ENCODE measurements at regions not wholly inside any gene's neighbourhood (a gene's known extent, or its start where the extent isn't known, plus 50 kb on each side); places are given as distances from the start of the nearest gene placed in this dataset.

GRCh38 chr17:6325051-6325450, 109.9 kb downstream of the AIPL1 start:
- DNase-seq (ENCODE audit: low spot score) = no peak

DNA sequence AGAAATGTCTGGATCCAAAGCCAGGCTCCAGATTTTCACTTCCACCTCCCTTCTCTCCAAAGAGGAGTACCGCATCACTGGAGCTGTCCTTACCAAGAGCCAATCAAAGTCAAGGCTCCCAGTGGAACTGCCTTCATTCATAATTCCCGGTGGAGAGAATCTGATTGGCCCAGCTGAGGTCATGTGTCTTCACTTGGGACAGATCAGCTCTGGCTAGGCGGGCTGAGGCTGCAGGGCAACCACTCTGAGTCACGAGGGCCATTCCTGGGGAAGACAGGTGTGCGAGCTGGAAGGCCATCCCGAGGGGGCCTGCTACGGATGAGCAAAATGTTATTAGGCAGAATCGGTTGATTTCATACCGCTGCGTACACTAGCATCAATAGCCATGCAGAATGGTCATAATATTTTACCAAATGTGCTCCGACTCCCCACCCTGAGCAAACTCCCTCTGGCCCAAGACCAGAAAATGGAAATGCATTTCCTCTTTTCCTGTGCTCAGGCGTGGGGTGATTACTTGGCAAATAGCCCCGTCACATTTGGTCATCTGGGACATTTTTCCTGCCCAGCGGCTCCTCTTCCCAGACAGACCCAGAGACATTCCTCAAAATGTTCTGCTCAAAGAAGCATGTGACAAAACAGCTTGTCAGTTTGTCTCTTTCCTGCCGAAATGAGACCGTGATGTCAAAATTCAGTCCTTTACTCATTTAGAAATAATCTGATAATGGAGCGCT, 111.1 kb downstream of the AIPL1 start:
- DNase-seq (ENCODE audit: low spot score) = no peak

- DNase-seq (ENCODE audit: low spot score) = no peak
Measured at GRCh38 chr17:6322316-6322715, 112.6 kb downstream of the AIPL1 start.

- no peak for DNase-seq (ENCODE audit: low spot score)
Measured at GRCh38 chr17:6314311-6314710, 120.6 kb downstream of the AIPL1 start.

DNA sequence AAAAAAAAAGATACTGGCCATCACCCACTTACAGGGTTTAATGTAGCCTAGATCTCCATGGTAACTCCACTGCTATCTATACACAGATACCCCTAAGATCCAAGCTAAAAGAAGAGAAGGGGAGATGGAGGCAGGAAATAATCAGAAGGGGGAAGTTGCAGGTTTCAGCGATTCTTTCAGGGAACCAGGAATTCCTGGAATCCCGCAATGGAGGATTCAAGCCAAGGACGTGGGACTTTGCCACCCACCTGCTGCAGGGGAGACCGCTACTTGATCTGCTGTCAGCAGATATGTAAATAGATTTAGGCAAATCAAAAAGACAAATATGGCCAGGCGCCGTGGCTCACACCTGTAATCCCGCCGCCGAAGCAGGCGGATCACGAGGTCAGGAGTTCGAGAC, 121.1 kb downstream of the AIPL1 start:
- no peak for DNase-seq (ENCODE audit: low spot score)

DNA sequence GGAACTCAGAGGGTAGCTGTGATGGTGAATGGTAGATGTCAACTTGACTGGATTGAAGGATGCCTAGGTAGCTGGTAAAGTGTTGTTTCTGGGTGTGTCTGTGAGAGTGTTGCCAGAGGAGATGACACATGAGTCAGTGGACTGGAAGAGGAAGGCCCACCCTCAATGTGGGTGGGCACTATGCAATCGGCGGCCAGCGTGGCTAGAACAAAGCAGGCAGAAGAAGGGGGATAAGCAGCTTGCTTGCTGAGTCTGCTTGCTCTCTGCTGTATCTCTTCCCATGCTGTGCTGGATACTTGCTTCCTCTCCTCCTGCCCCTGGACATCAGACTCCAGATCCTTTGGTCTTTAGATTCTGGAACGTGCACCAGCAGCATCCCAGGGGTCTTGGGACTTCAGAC, 128.1 kb downstream of the AIPL1 start:
- no peak for DNase-seq (ENCODE audit: low spot score)

GRCh38 chr17:6305613-6306360, 129.1 kb downstream of the AIPL1 start:
- DNase-seq (ENCODE audit: low spot score) = no peak

- DNase-seq (ENCODE audit: low spot score) = no peak
Measured at GRCh38 chr17:6304894-6305612, 129.9 kb downstream of the AIPL1 start.

GRCh38 chr17:6303664-6304063, 131.3 kb downstream of the AIPL1 start:
- DNase-seq (ENCODE audit: low spot score) = peak; percentile 26

- DNase-seq (ENCODE audit: low spot score) = no peak
Measured at GRCh38 chr17:6299275-6299674, 135.6 kb downstream of the AIPL1 start.

DNA sequence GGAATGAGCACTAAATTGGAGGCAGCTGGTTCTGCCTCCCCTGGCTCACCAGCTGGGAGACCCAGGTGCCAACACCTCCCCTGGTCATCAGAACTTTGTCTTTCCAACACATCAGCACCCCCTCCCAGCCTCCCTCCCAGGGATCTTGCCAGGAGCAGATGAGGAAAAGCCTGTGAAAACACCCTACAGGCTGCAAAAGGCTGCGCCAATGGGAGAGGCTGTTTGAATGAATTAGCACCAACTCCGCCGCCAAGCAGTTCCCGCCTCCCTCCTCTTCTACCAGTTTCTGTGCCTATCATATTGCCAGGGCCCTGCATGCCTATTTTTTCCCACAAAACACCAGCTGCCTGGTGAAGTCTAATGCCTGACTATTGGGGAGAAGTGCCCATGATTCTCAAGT, 137.0 kb downstream of the AIPL1 start:
- no peak for DNase-seq (ENCODE audit: low spot score)

- DNase-seq (ENCODE audit: low spot score) = no peak
Measured at GRCh38 chr17:6297119-6297518, 137.8 kb downstream of the AIPL1 start.

GRCh38 chr17:6290488-6291196, 144.3 kb downstream of the AIPL1 start:
- DNase-seq (ENCODE audit: low spot score) = no peak

DNA sequence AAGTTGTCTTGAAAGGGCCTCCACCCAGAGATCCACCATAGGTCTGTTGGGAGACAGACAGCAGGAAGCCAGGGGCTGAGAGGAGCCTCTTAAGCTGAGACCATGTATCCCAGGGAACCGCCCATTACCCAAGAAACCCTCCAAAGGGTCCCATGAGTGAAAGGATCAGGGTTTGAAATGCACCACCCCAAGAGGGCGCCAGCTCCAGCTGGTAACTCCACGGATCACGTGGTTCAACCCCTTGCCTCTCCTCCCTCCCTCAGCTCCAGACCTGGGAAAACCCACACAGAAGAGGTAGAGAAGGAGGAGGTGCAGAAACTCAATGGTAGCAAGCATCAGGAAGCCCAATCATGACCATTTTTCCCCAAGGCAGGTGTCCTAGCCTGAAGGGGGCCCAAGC, 148.7 kb downstream of the AIPL1 start:
- no peak for DNase-seq (ENCODE audit: low spot score)

GRCh38 chr17:6285486-6285885, 149.4 kb downstream of the AIPL1 start:
- no peak for DNase-seq (ENCODE audit: low spot score)

DNA sequence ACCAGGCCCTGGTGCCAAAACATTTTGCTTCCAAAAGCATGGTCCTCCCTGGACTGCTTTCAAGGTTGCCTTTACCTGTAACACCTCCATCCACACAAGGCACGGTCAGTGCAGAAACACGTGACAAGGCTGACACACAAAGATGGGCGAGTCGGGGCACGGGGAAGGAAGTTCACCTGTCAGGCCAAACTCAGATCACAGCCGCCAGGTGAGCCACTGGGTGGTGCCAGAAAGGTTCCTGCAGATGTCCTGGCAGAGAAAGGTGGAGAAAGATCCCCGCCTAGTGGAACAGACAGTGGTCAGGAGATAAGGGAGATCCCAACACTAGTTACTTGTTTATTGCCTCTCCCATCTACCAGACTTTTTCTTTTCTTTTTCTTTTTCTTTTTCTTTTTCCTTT, 155.3 kb downstream of the AIPL1 start:
- DNase-seq (ENCODE audit: low spot score) = peak; percentile 25

- DNase-seq (ENCODE audit: low spot score) = no peak
Measured at GRCh38 chr17:6278376-6278775, 156.5 kb downstream of the AIPL1 start.

DNA sequence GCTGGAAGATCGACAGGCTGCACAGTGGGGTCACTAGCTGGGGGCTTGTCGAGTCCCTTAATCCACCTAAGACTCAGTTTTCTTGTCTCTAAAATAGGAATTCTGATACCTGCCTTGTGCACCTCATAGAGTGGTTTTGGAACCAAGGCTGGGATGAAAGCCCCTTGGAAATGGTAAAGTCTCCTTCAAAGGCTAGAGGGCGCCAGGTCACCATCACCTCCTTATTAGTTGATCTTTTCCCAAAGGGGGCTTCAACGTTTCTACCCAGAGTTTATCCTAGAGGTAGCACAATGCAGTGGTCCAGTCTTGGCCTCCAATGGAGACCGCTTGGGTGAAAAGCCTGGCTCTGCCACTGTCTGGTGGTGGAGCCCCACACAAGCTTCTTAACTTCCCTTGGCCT, 158.2 kb downstream of the AIPL1 start:
- DNase-seq (ENCODE audit: low spot score) = no peak

GRCh38 chr17:6274310-6274709, 160.6 kb downstream of the AIPL1 start:
- no peak for DNase-seq (ENCODE audit: low spot score)

GRCh38 chr17:6269478-6269877, 165.4 kb downstream of the AIPL1 start:
- no peak for DNase-seq (ENCODE audit: low spot score)

DNA sequence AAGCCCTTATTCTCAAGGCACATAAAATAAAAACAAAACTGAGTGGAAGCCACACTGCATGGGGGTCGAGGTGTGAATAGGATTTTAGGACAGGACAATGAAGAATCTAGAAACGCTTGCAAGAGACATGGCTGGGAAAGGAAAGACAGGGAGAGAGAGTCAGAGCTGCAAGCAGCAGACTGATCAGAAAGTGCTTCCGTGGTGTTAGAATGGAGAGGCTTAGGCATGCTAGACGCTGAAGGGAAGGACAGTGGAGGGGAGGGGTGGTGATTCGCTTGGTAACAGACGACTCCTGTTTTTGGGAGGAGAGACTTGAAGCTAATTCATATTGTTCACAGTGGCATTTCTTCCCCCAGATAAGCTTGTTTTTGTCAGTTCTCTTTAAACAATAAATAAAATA, 173.5 kb downstream of the AIPL1 start:
- no peak for DNase-seq (ENCODE audit: low spot score)

DNA sequence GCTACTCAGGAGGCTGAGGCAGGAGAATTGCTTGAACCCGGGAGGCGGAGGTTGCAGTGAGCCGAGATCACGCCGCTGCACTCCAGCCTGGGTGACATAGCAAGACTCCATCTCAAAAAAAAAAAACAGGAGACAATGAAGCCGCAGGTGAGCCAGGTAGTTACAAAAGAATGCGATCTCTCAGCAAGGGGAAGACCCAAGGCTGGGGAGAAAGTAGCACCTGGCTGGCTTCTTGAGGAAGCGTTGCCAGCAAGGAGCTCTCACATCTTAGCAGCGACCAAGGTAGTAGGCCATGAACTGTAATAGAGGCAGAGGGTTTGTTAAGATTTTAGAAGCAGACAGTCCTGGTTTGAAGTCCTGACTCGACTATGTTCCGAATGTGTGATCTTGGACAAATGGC, 175.0 kb downstream of the AIPL1 start:
- DNase-seq (ENCODE audit: low spot score) = no peak
